Mesothelial cell of epicardium (in vitro differentiated cells): ENCODE measurements at regions not wholly inside any gene's neighbourhood (a gene's known extent, or its start where the extent isn't known, plus 50 kb on each side); places are given as distances from the start of the nearest gene placed in this dataset.
A peak's percentile ranks its signal among the peaks of the same experiment; 100 is the strongest.

ENCODE experiments used
- DNase-seq, 2 experiments: peaks; one replicate each; pipeline ENCODE4 v3.0.0; 2021; ENCODE audit warnings: low spot score in 2 of 2; ENCODE audit not compliant: unreplicated experiment in 2 of 2
- H3K27ac Mint-ChIP-seq: 2 replicates; pipeline ENCODE4 v1.8.0; 2021; ENCODE audit warnings: mixed read lengths
- H3K27me3 Mint-ChIP-seq: 2 replicates; pipeline ENCODE4 v1.8.0; 2021; ENCODE audit warnings: low read depth, mixed read lengths
- H3K36me3 Mint-ChIP-seq: 2 replicates; pipeline ENCODE4 v1.8.0; 2021; ENCODE audit warnings: mixed read lengths
- H3K4me1 Mint-ChIP-seq: 2 replicates; pipeline ENCODE4 v1.8.0; 2021; ENCODE audit warnings: mixed read lengths
- H3K4me3 Mint-ChIP-seq: 2 replicates; pipeline ENCODE4 v1.8.0; 2021; ENCODE audit warnings: mild to moderate bottlenecking, moderate library complexity, mixed read lengths
- H3K9me3 Mint-ChIP-seq: 2 replicates; pipeline ENCODE4 v1.8.0; 2021; ENCODE audit warnings: mixed read lengths
- CTCF ChIP-seq: fragments of 200-600 bp; sonication (generic); IDR thresholded peaks from one replicate; pipeline ENCODE4 v1.5.0; 2021; ENCODE audit warnings: antibody characterized with exemption; ENCODE audit not compliant: unreplicated experiment

GRCh38 chr3:94416768-94417167, 353.9 kb downstream of the NSUN3 start:
- Mint-ChIP-seq H3K27me3 (no peaks in the 10 kb centered on the region), H3K4me1 (peaks cover 13% of the 10 kb centered on the region), H3K36me3 (no peaks in the 10 kb centered on the region), H3K9me3 (peaks cover 24% of the 10 kb centered on the region), H3K4me3 (no peak overlapping the region), H3K27ac (peak overlapping the region; percentile 15)
- DNase-seq: no peak
- no peak for TF ChIP-seq CTCF

- no peak for TF ChIP-seq CTCF
Observed at GRCh38 chr3:94417963-94418455, 355.1 kb downstream of the NSUN3 start.

GRCh38 chr3:94420931-94421330, 358.1 kb downstream of the NSUN3 start:
- H3K27ac Mint-ChIP-seq: no peak overlapping the region
- no peak for TF ChIP-seq CTCF
- no peaks in the 10 kb centered on the region for H3K4me1 Mint-ChIP-seq
- H3K4me3 Mint-ChIP-seq: no peak overlapping the region
- H3K9me3 Mint-ChIP-seq: peaks cover 34% of the 10 kb centered on the region
- DNase-seq: no peak
- no peaks in the 10 kb centered on the region for H3K27me3 Mint-ChIP-seq
- no peaks in the 10 kb centered on the region for H3K36me3 Mint-ChIP-seq

More at GRCh38 chr3:94417963-94418455, 355.1 kb downstream of the NSUN3 start:
- H3K27me3 Mint-ChIP-seq: no peaks in the 10 kb centered on the region
- H3K4me1 Mint-ChIP-seq: peaks cover 8% of the 10 kb centered on the region
- H3K27ac Mint-ChIP-seq: no peak overlapping the region
- H3K36me3 Mint-ChIP-seq: no peaks in the 10 kb centered on the region
- no peak overlapping the region for H3K4me3 Mint-ChIP-seq
- no peak for DNase-seq
- peaks cover 24% of the 10 kb centered on the region for H3K9me3 Mint-ChIP-seq

- DNase-seq: no peak
- Mint-ChIP-seq H3K4me1 (no peaks in the 10 kb centered on the region), H3K36me3 (no peaks in the 10 kb centered on the region), H3K4me3 (no peak overlapping the region), H3K27me3 (no peaks in the 10 kb centered on the region), H3K27ac (no peak overlapping the region), H3K9me3 (peaks cover 47% of the 10 kb centered on the region)
- TF ChIP-seq CTCF: no peak
Observed at GRCh38 chr3:94423578-94423977, 360.7 kb downstream of the NSUN3 start.

- H3K4me1 Mint-ChIP-seq: peaks cover 8% of the 10 kb centered on the region
- peaks cover 18% of the 10 kb centered on the region for H3K9me3 Mint-ChIP-seq
- no peaks in the 10 kb centered on the region for H3K36me3 Mint-ChIP-seq
- H3K27me3 Mint-ChIP-seq: no peaks in the 10 kb centered on the region
- TF ChIP-seq CTCF: no peak
- no peak overlapping the region for H3K4me3 Mint-ChIP-seq
- DNase-seq: no peak
- H3K27ac Mint-ChIP-seq: no peak overlapping the region
Observed at GRCh38 chr3:94429517-94429916, 366.7 kb downstream of the NSUN3 start.
